GM23338 (cell line): ENCODE measurements at regions not wholly inside any gene's neighbourhood (a gene's known extent, or its start where the extent isn't known, plus 50 kb on each side); places are given as distances from the start of the nearest gene placed in this dataset.

Source experiments
- CREB1 ChIP-seq: fragments of 250-450 bp; sonication (Bioruptor Pico); IDR thresholded peaks from 2 replicates; pipeline ENCODE4 v1.5.0; 2020; ENCODE audit warnings: low read depth, mild to moderate bottlenecking, moderate library complexity
- EZH2 ChIP-seq: fragments of 200-600 bp; sonication (generic); IDR thresholded peaks from one replicate; pipeline ENCODE4 v1.8.0; 2017; ENCODE audit warnings: antibody characterized with exemption, mild to moderate bottlenecking, low read depth; ENCODE audit not compliant: unreplicated experiment
- EZH2phosphoT487 ChIP-seq: fragments of 200-600 bp; sonication (generic); IDR thresholded peaks from one replicate; pipeline ENCODE4 v1.8.1; 2018; ENCODE audit warnings: antibody characterized with exemption; ENCODE audit not compliant: unreplicated experiment
- JUNB ChIP-seq: IDR thresholded peaks from one replicate; pipeline ENCODE4 v1.6.1; 2016; ENCODE audit warnings: antibody characterized with exemption; ENCODE audit not compliant: unreplicated experiment
- POLR2AphosphoS5 ChIP-seq: IDR thresholded peaks from 2 replicates; pipeline ENCODE4 v1.6.1; 2016; ENCODE audit warnings: antibody characterized with exemption, low read depth
- STAT1 ChIP-seq: IDR thresholded peaks from one replicate; pipeline ENCODE4 v1.6.1; 2016; ENCODE audit warnings: antibody characterized with exemption; ENCODE audit not compliant: unreplicated experiment
- ZNF114 ChIP-seq: fragments of 250-450 bp; sonication (Bioruptor Pico); IDR thresholded peaks from 2 replicates; pipeline ENCODE4 v1.5.0; 2020; ENCODE audit warnings: mild to moderate bottlenecking, moderate library complexity
- ZNF331 ChIP-seq: fragments of 250-450 bp; sonication (Bioruptor Pico); IDR thresholded peaks from 2 replicates; pipeline ENCODE4 v1.5.0; 2020; ENCODE audit warnings: low read depth, mild to moderate bottlenecking, moderate library complexity
- TF ChIP-seq, protein P1 (sequence below), 2 experiments: fragments of 200-600 bp in 1 of 2; sonication (generic) in 1 of 2; conservative IDR thresholded peaks; 2 replicates each; pipeline versions ENCODE4 v1.5.1 to v1.6.1; 2016 to 2017; ENCODE audit warnings: antibody characterized with exemption in 2 of 2, low read depth in 2 of 2, mild to moderate bottlenecking in 2 of 2, moderate library complexity in 1 of 2
- TF ChIP-seq, protein P2 (sequence below): IDR thresholded peaks from one replicate; pipeline ENCODE4 v1.6.1; 2018; ENCODE audit warnings: antibody characterized with exemption; ENCODE audit not compliant: unreplicated experiment
- TF ChIP-seq, protein P3 (sequence below): IDR thresholded peaks from 2 replicates; pipeline ENCODE4 v1.6.1; 2016; ENCODE audit warnings: antibody characterized with exemption

DNA sequence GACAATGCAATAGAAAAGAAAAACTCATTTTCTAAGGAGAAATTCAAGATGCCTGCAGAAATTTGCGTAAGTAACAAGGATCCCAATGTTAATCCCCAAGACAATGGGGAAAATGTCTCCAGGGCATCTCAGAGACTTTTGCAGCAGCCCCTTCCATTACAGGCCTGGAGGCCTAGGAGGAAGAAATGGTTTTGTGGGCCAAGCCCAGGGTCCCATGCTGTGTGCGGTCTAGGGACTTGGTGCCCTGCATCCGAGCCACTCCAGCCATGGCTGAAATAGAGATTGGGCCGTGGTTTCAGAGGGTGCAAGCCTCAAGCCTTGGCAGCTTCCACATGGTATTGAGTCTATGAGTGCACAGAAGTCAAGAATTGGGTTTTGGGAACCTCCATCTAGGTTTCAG, 103.9 kb upstream of the ACVR1 start:
- TF ChIP-seq JUNB (no peak), POLR2AphosphoS5 (no peak), EZH2 (no peak), CREB1 (no peak), ZNF331 (no peak), STAT1 (no peak), EZH2phosphoT487 (no peak), ZNF114 (CRISPR knock-in tag) (no peak)
- TF ChIP-seq, protein P1, sequence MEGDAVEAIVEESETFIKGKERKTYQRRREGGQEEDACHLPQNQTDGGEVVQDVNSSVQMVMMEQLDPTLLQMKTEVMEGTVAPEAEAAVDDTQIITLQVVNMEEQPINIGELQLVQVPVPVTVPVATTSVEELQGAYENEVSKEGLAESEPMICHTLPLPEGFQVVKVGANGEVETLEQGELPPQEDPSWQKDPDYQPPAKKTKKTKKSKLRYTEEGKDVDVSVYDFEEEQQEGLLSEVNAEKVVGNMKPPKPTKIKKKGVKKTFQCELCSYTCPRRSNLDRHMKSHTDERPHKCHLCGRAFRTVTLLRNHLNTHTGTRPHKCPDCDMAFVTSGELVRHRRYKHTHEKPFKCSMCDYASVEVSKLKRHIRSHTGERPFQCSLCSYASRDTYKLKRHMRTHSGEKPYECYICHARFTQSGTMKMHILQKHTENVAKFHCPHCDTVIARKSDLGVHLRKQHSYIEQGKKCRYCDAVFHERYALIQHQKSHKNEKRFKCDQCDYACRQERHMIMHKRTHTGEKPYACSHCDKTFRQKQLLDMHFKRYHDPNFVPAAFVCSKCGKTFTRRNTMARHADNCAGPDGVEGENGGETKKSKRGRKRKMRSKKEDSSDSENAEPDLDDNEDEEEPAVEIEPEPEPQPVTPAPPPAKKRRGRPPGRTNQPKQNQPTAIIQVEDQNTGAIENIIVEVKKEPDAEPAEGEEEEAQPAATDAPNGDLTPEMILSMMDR (conservative IDR thresholded peaks at IDR 0.05; ENCODE audit: low read depth in 2 of 2), result no peak
- TF ChIP-seq, protein P2, sequence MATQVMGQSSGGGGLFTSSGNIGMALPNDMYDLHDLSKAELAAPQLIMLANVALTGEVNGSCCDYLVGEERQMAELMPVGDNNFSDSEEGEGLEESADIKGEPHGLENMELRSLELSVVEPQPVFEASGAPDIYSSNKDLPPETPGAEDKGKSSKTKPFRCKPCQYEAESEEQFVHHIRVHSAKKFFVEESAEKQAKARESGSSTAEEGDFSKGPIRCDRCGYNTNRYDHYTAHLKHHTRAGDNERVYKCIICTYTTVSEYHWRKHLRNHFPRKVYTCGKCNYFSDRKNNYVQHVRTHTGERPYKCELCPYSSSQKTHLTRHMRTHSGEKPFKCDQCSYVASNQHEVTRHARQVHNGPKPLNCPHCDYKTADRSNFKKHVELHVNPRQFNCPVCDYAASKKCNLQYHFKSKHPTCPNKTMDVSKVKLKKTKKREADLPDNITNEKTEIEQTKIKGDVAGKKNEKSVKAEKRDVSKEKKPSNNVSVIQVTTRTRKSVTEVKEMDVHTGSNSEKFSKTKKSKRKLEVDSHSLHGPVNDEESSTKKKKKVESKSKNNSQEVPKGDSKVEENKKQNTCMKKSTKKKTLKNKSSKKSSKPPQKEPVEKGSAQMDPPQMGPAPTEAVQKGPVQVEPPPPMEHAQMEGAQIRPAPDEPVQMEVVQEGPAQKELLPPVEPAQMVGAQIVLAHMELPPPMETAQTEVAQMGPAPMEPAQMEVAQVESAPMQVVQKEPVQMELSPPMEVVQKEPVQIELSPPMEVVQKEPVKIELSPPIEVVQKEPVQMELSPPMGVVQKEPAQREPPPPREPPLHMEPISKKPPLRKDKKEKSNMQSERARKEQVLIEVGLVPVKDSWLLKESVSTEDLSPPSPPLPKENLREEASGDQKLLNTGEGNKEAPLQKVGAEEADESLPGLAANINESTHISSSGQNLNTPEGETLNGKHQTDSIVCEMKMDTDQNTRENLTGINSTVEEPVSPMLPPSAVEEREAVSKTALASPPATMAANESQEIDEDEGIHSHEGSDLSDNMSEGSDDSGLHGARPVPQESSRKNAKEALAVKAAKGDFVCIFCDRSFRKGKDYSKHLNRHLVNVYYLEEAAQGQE, result no peak
- TF ChIP-seq, protein P3, sequence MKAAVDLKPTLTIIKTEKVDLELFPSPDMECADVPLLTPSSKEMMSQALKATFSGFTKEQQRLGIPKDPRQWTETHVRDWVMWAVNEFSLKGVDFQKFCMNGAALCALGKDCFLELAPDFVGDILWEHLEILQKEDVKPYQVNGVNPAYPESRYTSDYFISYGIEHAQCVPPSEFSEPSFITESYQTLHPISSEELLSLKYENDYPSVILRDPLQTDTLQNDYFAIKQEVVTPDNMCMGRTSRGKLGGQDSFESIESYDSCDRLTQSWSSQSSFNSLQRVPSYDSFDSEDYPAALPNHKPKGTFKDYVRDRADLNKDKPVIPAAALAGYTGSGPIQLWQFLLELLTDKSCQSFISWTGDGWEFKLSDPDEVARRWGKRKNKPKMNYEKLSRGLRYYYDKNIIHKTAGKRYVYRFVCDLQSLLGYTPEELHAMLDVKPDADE, result no peak
